Gastroesophageal sphincter (tissue), 3 donors: ENCODE measurements at regions not wholly inside any gene's neighbourhood (a gene's known extent, or its start where the extent isn't known, plus 50 kb on each side); places are given as distances from the start of the nearest gene placed in this dataset.

Source experiments
- CTCF ChIP-seq, 4 experiments: fragments of 200-600 bp in 2 of 4; fragments of 450-650 bp in 2 of 4; sonication (generic) in 1 of 4; IDR thresholded peaks; one replicate each; pipeline ENCODE4 v1.5.1; 2017 to 2019; ENCODE audit warnings: antibody characterized with exemption in 4 of 4, mild to moderate bottlenecking in 2 of 4, moderate library complexity in 2 of 4
- POLR2A ChIP-seq, 2 donors: fragments of 450-650 bp; IDR thresholded peaks; one replicate each; pipeline ENCODE4 v1.6.1; 2017; ENCODE audit warnings: antibody characterized with exemption in 2 of 2, mild to moderate bottlenecking in 2 of 2, moderate library complexity in 1 of 2
- POLR2AphosphoS5 ChIP-seq: sonication (generic); formaldehyde crosslinking; IDR thresholded peaks from one replicate; pipeline ENCODE4 v1.6.1; 2017; ENCODE audit warnings: antibody characterized with exemption

DNA sequence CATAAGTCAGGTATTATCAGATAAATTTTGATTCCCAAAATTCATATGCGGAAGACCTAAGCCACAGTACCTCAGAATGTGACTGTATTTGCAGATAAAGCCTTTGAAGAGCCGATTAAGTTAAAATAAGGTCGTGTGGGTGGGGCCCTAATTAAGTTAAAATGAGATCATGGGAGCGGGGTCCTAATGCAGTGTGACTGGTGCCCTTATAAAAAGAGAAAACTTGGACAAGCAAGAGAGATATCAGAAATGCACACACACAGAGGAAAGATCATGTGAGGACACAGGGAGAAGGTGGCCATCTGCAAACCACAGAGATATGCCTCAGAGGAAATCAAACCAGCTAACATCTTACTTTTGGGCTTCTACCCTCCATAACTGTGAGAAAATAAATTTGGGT lies 236.1 kb downstream of the FBXO8 start:
- TF ChIP-seq CTCF (IDR thresholded peaks at IDR 0.05), result no peak
- TF ChIP-seq POLR2A (IDR thresholded peaks at IDR 0.05), result no peak
- no peak for TF ChIP-seq POLR2AphosphoS5
